GM18507 (cell line): ENCODE measurements at regions not wholly inside any gene's neighbourhood (a gene's known extent, or its start where the extent isn't known, plus 50 kb on each side); places are given as distances from the start of the nearest gene placed in this dataset.

Experiments used
- DNase-seq: peaks from one replicate; pipeline ENCODE4 v3.0.0; 2011; ENCODE audit warnings: low read depth; ENCODE audit not compliant: insufficient read length; ENCODE audit errors: extremely low spot score
- FAIRE-seq: peaks from 2 replicates; lab custom pipeline; 2011; peaks lifted over from hg19 to GRCh38; lab: Jason Lieb, UNC

DNA sequence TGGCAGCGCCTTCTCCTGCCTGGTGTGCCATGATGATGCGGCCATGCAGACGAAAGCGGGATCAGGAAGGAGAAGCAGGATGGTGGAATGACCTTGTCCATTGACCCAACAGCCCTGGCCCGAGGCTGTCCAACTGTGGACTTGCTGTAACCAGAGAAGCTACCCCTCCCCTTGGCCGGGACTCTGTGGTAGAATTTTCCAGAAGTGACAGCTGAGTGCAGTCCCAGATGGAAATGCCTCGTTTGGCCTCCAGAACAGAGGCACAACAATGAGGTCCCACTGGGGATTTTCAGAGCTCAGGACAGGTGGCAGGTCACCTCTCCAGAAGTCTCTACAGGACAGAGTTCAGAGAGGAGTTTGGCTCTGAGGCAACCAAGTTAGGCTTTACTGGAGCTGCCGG is 299.2 kb upstream of the CDH4 start:
- no peak for DNase-seq
- FAIRE-seq, result no peak

DNA sequence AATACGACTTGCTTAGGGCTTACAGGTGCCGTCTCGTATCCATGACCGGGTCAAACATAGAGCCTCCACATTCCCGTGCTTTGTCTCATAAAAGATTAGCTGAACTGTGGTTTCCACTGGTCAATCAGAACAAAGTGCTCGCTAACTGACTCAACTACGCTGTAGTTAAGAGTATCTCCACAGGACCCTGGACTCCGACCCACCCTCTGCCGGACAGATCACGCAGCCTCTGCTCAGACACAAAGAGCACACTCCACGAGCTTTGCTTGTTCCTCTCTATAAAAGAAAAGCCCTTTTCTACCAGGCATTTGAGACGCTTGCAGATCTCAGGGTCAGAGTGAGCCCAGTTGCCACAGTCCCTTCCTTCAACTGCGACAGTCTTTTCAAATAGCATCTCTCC is 298.7 kb upstream of the CDH4 start:
- no peak for FAIRE-seq
- DNase-seq, result no peak

- no peak for FAIRE-seq
Measured at GRCh38 chr20:60955706-60956105, 296.4 kb upstream of the CDH4 start.

GRCh38 chr20:60956194-60956593 is 295.9 kb upstream of the CDH4 start:
- DNase-seq, result no peak
- no peak for FAIRE-seq

More at GRCh38 chr20:60955706-60956105, 296.4 kb upstream of the CDH4 start:
- no peak for DNase-seq

DNA sequence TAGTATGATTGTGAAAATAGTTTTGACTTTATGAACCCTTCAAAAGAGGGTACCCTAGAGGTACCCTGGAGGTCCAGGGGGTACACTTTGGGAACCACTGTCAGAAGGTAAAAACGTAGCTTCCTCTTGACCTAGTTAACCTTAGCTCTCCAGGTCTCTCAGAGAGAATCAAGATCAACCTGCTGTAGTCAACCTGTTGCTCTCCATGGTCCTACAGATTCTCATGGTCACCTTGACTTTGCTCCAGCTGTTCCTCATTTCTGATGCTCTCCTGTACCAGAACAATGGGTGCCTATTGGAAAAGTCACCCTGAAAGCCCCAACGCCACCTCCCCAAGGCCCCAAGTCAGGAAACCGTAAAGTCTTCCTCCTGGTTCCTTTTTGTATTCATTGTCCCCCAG is 294.4 kb upstream of the CDH4 start:
- no peak for FAIRE-seq
- no peak for DNase-seq

DNA sequence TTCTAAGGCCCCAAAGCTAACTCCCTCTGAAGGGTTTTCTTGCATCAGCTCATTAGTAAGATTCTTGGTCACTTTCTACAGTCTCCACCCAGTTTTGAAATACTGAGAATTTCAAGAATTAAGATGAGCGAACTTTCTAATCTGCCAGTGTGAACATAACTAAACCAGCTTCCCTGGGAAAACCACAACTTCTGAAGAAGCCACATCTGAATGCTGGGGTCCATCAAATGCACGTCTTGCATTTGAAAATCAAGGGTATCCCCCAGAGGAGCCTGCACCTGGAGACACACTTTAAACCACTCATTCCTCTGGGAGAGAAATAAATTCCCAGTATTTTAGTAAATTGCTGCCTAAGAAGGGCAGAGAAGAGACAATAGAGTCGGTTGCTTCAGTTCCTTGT is 292.1 kb upstream of the CDH4 start:
- no peak for DNase-seq
- no peak for FAIRE-seq

DNA sequence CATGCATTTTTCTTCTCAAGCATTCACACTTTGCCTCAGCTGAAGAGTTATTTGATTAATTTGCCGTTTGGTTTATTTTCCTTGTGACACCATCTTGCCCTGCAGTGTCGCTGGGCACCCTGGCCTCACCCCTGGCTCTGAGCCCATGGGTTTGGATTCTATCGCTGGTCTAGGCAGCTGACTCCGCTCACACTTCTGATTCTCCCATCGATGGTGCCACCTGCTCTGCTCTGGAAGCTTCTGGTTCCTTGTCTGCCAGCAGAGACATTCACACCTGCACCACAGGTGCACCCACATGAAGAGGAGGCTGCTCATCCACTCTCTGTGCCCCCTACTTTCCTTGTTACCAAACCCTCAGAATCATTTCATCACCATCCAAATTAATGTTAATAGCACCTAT is 291.6 kb upstream of the CDH4 start:
- no peak for FAIRE-seq
- no peak for DNase-seq

DNA sequence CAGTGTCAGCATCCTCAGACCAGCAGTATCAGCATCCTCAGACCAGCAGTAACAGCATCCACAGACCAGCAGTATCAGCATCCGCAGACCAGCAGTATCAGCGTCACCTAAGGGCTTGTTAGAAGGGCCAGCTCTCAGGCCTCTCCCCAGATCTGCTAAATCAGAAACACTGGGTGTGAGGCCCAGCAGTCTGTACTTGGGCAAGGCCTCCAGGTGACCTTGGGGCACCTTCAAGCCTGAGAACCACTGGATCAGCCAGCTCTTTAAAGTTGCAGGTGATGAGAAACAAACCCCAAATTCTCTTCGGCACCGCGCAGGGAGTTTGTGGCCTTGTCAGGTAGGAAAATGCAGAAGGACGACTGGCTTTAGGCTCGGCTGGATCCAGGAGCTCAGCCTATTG is 290.5 kb upstream of the CDH4 start:
- no peak for FAIRE-seq

GRCh38 chr20:60962367-60963045 is 289.6 kb upstream of the CDH4 start:
- no peak for FAIRE-seq
- DNase-seq, result no peak

More for the DNA sequence above, 290.5 kb upstream of the CDH4 start:
- no peak for DNase-seq

GRCh38 chr20:60963146-60963545 is 288.9 kb upstream of the CDH4 start:
- DNase-seq, result no peak
- FAIRE-seq, result no peak

- no peak for FAIRE-seq
Measured at GRCh38 chr20:60964911-60965310, 287.1 kb upstream of the CDH4 start.

DNA sequence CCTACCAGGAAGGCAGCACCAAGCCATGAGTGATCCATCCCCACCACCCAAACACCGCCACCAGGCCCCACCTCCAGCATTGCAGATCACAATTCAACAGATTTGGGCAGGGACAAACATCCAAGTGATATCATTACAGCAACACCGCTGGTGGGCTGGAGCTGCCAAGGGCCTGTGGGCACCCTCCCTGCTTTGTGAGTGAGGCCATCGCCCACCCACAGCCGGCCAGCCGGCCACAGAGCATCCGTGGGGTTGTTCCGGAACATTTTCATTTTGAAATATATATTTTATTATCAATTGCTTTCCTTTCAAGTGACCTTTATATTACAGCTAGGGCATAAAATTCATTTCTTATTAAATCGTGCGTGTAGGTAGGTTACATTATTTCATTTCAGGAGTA is 286.0 kb upstream of the CDH4 start:
- DNase-seq (no peak), FAIRE-seq (no peak)

More at GRCh38 chr20:60964911-60965310, 287.1 kb upstream of the CDH4 start:
- DNase-seq, result no peak

- FAIRE-seq (no peak), DNase-seq (no peak)
Measured at GRCh38 chr20:60966766-60967165, 285.3 kb upstream of the CDH4 start.

DNA sequence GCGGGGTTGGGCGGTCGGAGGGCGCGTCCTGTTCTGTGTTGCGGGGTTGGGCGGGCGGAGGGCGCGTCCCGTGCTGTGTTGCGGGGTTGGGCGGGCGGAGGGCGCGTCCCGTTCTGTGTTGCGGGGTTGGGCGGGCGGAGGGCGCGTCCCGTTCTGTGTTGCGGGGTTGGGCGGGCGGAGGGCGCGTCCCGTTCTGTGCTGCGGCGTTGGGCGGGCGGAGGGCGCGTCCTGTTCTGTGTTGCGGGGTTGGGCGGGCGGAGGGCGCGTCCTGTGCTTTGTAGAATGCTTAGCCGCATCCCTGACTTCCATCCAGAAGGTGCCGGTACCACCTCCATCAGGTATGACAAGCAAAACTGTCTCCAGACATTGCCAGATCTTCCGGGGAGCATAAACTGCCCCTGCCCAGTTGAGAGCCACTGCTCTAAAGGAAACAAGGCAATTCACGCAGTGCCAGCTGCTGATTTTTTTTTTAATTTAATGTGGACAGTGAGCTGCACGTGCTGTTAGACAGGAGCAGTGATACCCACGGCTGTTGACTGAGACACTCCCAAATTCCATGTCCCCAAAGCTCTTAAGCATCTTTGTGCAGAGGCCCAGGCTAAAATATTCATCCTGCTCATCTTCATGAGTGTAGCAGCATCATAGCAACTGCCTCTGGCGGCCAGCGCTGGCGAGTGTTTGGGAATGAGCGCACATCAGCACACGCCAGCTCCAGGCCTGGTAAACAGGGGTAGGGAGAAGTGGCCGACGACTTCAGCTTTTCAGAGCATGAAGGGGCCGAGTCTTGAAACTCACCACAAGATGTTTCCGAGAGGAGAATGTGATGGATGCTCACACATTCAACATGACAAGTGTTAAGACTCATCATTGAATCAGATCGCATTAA is 284.4 kb upstream of the CDH4 start:
- DNase-seq (no peak), FAIRE-seq (no peak)

DNA sequence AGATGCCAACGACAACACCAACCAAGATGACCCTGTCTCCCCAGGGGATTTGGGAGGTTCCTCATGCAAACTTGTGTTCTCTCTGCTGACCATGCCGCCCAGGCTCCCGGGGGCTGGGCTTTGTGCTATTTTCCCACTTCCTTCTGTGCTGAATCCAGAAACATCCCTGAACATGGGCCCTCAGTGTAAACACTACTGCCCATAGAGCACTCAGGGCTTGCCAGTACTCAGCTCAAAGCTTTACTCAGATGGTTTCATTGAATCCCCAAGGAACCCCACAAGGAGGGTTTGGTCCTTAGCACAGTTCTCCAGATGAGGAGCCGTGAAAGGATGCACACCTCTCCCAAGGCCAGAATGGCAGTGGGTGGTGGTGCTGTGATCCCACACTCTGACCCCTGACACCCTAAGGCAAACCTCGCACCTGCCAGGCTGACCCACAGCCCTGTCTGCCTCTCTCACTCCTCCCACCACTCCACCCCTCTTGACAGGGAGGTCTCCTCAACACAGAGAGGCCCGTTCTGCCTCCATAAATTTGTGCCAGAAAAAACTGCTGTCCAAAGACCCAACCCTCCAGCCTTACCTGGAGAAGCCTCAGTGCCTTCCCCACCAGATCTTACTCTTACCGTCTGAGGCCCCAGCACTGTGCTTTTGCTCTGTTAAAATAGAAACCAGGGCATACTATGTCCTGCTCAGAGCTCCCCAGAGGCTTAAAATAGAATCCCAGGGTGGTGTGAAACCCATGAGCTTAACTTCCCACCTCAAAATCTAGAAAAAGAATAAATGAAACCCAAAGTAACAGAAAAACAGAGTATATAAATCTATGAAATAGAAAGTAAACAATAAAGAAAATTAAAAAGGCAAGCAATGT is 283.0 kb upstream of the CDH4 start:
- FAIRE-seq (no peak), DNase-seq (no peak)

DNA sequence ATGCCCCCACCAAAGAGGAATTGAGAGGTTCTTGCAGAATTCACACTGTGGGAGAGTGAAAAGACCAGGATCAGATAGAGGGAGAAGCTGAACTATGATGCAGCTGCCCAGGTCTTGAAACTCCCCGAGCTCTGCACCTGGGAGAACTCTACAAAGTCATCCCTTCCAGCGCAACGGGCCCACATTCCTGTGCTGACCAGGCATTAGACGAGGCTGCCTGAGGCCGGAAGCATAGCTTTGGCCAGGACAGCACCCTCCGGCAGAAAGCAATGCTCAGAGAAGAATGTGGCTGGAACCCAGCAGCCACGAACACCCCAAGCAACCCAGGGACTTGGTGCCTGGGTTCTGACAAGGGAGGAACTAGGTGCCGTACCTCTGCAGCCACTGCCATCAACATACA is 281.5 kb upstream of the CDH4 start:
- FAIRE-seq, result no peak

GRCh38 chr20:60974022-60974421 is 278.0 kb upstream of the CDH4 start:
- no peak for DNase-seq
- no peak for FAIRE-seq

More for the DNA sequence above, 281.5 kb upstream of the CDH4 start:
- DNase-seq, result no peak

- no peak for FAIRE-seq
- DNase-seq, result no peak
Measured at GRCh38 chr20:60974441-60974945, 277.6 kb upstream of the CDH4 start.

- DNase-seq (no peak), FAIRE-seq (no peak)
Measured at GRCh38 chr20:60976139-60976538, 275.9 kb upstream of the CDH4 start.

- DNase-seq, result no peak
- no peak for FAIRE-seq
Measured at GRCh38 chr20:60976913-60977312, 275.1 kb upstream of the CDH4 start.
